ENCODE measurements at regions not wholly inside any gene's neighbourhood (a gene's known extent, or its start where the extent isn't known, plus 50 kb on each side); places are given as distances from the start of the nearest gene placed in this dataset.

GRCh38 chr3:15974647-15975046 lies 176.9 kb upstream of the ANKRD28 start:
- TF ChIP-seq CTCF (conservative IDR thresholded peaks at IDR 0.05; ENCODE audit: low read depth, low read length), result no peak
- TF ChIP-seq ELK1 (IDR thresholded peaks at IDR 0.05; ENCODE audit: borderline replicate concordance, low read depth, low read length), result no peak
- TF ChIP-seq POLR2A (IDR thresholded peaks at IDR 0.05; ENCODE audit: low read depth, low read length), result no peak
- TF ChIP-seq CEBPB (IDR thresholded peaks at IDR 0.05; ENCODE audit: low read depth, low read length), result no peak
- TF ChIP-seq RCOR1 (IDR thresholded peaks at IDR 0.05; ENCODE audit: insufficient replicate concordance, low read length), result no peak
- no peak for TF ChIP-seq MAZ (IDR thresholded peaks at IDR 0.05; ENCODE audit: borderline replicate concordance, low read depth, low read length)
- no peak for TF ChIP-seq RFX5 (IDR thresholded peaks at IDR 0.05; ENCODE audit: low read depth, low read length)

Measured in IMR-90 (cell line).